Fibroblast of villous mesenchyme (primary cell): ENCODE measurements at regions not wholly inside any gene's neighbourhood (a gene's known extent, or its start where the extent isn't known, plus 50 kb on each side); places are given as distances from the start of the nearest gene placed in this dataset.

Source experiments
- DNase-seq: peaks from one replicate; pipeline ENCODE4 v3.0.0-alpha.2; 2010; ENCODE audit warnings: low read depth
- H3K4me3 ChIP-seq: 2 replicates; pipeline ENCODE4 v1.5.1; 2011; ENCODE audit warnings: low read depth, mild to moderate bottlenecking, low read length
- CTCF ChIP-seq: IDR thresholded peaks from 2 replicates; pipeline ENCODE4 v1.5.1; 2012; ENCODE audit warnings: low read depth, mild to moderate bottlenecking, low read length; ENCODE audit not compliant: insufficient read depth

GRCh38 chr1:218760601-218761570 lies 412.8 kb upstream of the LYPLAL1 start:
- no peak overlapping the region for H3K4me3 ChIP-seq
- DNase-seq = peak; percentile 41
- no peak for TF ChIP-seq CTCF

- no peak overlapping the region for H3K4me3 ChIP-seq
- no peak for TF ChIP-seq CTCF
- no peak for DNase-seq
Measured at GRCh38 chr1:218763538-218763937, 410.1 kb upstream of the LYPLAL1 start.

GRCh38 chr1:218765753-218766152 lies 407.9 kb upstream of the LYPLAL1 start:
- H3K4me3 ChIP-seq = no peak overlapping the region
- no peak for TF ChIP-seq CTCF

GRCh38 chr1:218771931-218772330 lies 401.7 kb upstream of the LYPLAL1 start:
- no peak for TF ChIP-seq CTCF
- no peak overlapping the region for H3K4me3 ChIP-seq
- no peak for DNase-seq

More at GRCh38 chr1:218765753-218766152, 407.9 kb upstream of the LYPLAL1 start:
- no peak for DNase-seq

- DNase-seq = peak; percentile 44
- H3K4me3 ChIP-seq = no peak overlapping the region
- TF ChIP-seq CTCF = no peak
Measured at GRCh38 chr1:218772575-218772974, 401.1 kb upstream of the LYPLAL1 start.

GRCh38 chr1:218775501-218776021 lies 398.1 kb upstream of the LYPLAL1 start:
- no peak for TF ChIP-seq CTCF
- H3K4me3 ChIP-seq = no peak overlapping the region
- peak; percentile 72 for DNase-seq
